HL-60 (cell line): ENCODE measurements at regions not wholly inside any gene's neighbourhood (a gene's known extent, or its start where the extent isn't known, plus 50 kb on each side); places are given as distances from the start of the nearest gene placed in this dataset.

ENCODE experiments used
- DNase-seq, 2 experiments: peaks; one replicate each; pipeline ENCODE4 v3.0.0-alpha.2; 2010 to 2020; ENCODE audit warnings: low read depth in 1 of 2, low spot score in 1 of 2
- H3K27ac ChIP-seq: fragments of 250-450 bp; sonication (Bioruptor Pico); replicated peaks from 2 replicates; pipeline ENCODE4 v1.5.1; 2020; ENCODE audit warnings: mild to moderate bottlenecking, moderate library complexity
- H3K27me3 ChIP-seq: fragments of 250-450 bp; sonication (Bioruptor Pico); 2 replicates; pipeline ENCODE4 v1.5.1; 2021; ENCODE audit warnings: mild to moderate bottlenecking, moderate library complexity; ENCODE audit not compliant: insufficient read depth, poor library complexity, severe bottlenecking
- H3K4me3 ChIP-seq: replicated peaks from 2 replicates; pipeline ENCODE4 v1.5.1; 2011; ENCODE audit warnings: mild to moderate bottlenecking, control low read depth, low read length; ENCODE audit not compliant: insufficient read depth
- GABPA ChIP-seq: IDR thresholded peaks from 2 replicates; pipeline ENCODE4 v1.6.1; 2012; ENCODE audit warnings: low read depth
- POLR2AphosphoS5 ChIP-seq: IDR thresholded peaks from 2 replicates; pipeline ENCODE4 v1.6.1; 2012; ENCODE audit warnings: low read depth
- SPI1 ChIP-seq: IDR thresholded peaks from 2 replicates; pipeline ENCODE4 v1.6.1; 2012; ENCODE audit warnings: low read depth, mild to moderate bottlenecking, borderline replicate concordance
- TF ChIP-seq, protein P1 (sequence below): IDR thresholded peaks from one replicate; pipeline ENCODE4 v1.5.1; 2011; ENCODE audit warnings: low read length, control low read depth, inconsistent platforms; ENCODE audit not compliant: insufficient read depth
- TF ChIP-seq, protein P2 (sequence below): IDR thresholded peaks from 2 replicates; pipeline ENCODE4 v1.6.1; 2012; ENCODE audit warnings: low read depth; ENCODE audit not compliant: insufficient replicate concordance

DNA sequence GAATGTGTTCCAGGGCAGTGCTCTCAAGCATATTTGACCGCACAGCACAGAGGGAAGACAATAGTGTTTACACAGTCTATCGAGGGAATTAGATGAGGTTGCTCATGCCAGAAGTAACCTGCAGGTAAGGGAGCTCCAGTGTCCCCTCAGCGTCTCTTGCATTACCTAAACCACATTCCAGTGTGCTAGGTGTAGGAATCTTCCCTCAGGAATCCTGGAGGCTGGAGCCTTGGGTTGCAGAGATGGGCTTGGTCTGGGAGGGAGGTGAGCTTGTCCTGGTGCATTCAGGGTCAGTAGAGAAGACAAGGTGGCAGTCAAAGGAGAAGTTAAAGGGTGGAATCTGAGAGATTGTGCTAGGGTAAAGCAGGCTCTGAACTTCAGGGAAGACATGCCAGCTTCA, 56.3 kb downstream of the SOX14 start:
- no peak overlapping the region for H3K4me3 ChIP-seq
- no peaks in the 10 kb centered on the region for H3K27me3 ChIP-seq
- TF ChIP-seq POLR2AphosphoS5 (no peak), GABPA (no peak), SPI1 (no peak)
- TF ChIP-seq, protein P1, sequence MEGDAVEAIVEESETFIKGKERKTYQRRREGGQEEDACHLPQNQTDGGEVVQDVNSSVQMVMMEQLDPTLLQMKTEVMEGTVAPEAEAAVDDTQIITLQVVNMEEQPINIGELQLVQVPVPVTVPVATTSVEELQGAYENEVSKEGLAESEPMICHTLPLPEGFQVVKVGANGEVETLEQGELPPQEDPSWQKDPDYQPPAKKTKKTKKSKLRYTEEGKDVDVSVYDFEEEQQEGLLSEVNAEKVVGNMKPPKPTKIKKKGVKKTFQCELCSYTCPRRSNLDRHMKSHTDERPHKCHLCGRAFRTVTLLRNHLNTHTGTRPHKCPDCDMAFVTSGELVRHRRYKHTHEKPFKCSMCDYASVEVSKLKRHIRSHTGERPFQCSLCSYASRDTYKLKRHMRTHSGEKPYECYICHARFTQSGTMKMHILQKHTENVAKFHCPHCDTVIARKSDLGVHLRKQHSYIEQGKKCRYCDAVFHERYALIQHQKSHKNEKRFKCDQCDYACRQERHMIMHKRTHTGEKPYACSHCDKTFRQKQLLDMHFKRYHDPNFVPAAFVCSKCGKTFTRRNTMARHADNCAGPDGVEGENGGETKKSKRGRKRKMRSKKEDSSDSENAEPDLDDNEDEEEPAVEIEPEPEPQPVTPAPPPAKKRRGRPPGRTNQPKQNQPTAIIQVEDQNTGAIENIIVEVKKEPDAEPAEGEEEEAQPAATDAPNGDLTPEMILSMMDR: no peak
- TF ChIP-seq, protein P2, sequence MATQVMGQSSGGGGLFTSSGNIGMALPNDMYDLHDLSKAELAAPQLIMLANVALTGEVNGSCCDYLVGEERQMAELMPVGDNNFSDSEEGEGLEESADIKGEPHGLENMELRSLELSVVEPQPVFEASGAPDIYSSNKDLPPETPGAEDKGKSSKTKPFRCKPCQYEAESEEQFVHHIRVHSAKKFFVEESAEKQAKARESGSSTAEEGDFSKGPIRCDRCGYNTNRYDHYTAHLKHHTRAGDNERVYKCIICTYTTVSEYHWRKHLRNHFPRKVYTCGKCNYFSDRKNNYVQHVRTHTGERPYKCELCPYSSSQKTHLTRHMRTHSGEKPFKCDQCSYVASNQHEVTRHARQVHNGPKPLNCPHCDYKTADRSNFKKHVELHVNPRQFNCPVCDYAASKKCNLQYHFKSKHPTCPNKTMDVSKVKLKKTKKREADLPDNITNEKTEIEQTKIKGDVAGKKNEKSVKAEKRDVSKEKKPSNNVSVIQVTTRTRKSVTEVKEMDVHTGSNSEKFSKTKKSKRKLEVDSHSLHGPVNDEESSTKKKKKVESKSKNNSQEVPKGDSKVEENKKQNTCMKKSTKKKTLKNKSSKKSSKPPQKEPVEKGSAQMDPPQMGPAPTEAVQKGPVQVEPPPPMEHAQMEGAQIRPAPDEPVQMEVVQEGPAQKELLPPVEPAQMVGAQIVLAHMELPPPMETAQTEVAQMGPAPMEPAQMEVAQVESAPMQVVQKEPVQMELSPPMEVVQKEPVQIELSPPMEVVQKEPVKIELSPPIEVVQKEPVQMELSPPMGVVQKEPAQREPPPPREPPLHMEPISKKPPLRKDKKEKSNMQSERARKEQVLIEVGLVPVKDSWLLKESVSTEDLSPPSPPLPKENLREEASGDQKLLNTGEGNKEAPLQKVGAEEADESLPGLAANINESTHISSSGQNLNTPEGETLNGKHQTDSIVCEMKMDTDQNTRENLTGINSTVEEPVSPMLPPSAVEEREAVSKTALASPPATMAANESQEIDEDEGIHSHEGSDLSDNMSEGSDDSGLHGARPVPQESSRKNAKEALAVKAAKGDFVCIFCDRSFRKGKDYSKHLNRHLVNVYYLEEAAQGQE: no peak
- no peak overlapping the region for H3K27ac ChIP-seq
- no peak for DNase-seq

DNA sequence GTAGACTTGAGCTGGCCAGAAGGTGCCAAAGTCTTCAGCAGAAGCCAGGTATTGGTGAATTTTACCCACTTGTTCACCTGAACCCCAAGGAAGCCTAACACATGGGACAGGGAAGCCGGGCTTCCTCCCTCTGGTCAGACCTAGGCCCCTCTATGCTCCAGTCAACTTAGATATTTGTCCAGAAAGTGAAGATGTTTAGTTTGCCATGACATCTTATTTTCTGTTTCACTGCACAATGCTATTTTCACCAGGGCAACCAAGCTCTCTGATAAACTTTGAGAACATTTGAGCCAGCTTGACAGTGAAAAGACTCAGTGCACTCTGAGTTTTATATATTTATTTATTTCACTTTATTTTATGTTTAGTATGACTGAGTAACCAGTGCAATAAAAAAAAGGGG, 71.0 kb downstream of the SOX14 start:
- TF ChIP-seq GABPA (no peak), POLR2AphosphoS5 (no peak), SPI1 (no peak)
- TF ChIP-seq, protein P1: no peak
- TF ChIP-seq, protein P2: no peak
- H3K4me3 ChIP-seq: no peak overlapping the region
- H3K27ac ChIP-seq: no peak overlapping the region
- no peak for DNase-seq
- H3K27me3 ChIP-seq: peaks cover 3% of the 10 kb centered on the region

DNA sequence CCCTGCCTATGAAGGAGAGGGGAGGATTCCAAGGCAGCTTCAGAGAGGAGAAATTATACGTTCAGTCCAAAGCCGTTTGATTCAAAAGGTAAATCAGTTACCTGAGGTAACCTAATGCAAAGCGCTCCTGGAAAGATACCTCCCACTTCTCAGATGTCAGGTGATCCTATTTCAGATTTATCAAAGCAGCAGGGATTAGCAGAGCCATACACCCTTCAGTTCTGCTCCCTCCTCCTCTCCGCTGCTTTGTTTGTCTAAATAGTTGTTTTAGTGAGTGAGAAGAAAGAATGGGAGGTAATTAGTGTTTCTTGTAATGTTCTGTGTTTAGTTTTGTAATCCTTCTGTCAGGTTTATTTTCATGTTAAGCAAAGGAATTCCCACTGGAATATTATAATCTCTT, 81.1 kb downstream of the SOX14 start:
- no peak overlapping the region for H3K27ac ChIP-seq
- no peak for DNase-seq
- no peak overlapping the region for H3K4me3 ChIP-seq
- H3K27me3 ChIP-seq: no peaks in the 10 kb centered on the region
- TF ChIP-seq, protein P2: no peak
- TF ChIP-seq, protein P1: no peak
- TF ChIP-seq GABPA (no peak), POLR2AphosphoS5 (no peak), SPI1 (no peak)
